Upper lobe of left lung (tissue), 4 donors: ENCODE measurements at regions not wholly inside any gene's neighbourhood (a gene's known extent, or its start where the extent isn't known, plus 50 kb on each side); places are given as distances from the start of the nearest gene placed in this dataset.

Source experiments
- POLR2A ChIP-seq, 4 donors: fragments of 450-650 bp; IDR thresholded peaks; one replicate each; pipeline ENCODE4 v1.5.1; 2016 to 2017; ENCODE audit warnings: antibody characterized with exemption in 4 of 4, mild to moderate bottlenecking in 2 of 4
- TF ChIP-seq, protein P1 (sequence below), 6 experiments: fragments of 450-650 bp in 4 of 6; fragments of 200-600 bp in 2 of 6; sonication (generic) in 2 of 6; IDR thresholded peaks; one replicate each; pipeline ENCODE4 v1.5.1; 2016 to 2019; ENCODE audit warnings: antibody characterized with exemption in 6 of 6

GRCh38 chr2:234172532-234172931 lies 122.0 kb downstream of the SPP2 start:
- TF ChIP-seq, protein P1, sequence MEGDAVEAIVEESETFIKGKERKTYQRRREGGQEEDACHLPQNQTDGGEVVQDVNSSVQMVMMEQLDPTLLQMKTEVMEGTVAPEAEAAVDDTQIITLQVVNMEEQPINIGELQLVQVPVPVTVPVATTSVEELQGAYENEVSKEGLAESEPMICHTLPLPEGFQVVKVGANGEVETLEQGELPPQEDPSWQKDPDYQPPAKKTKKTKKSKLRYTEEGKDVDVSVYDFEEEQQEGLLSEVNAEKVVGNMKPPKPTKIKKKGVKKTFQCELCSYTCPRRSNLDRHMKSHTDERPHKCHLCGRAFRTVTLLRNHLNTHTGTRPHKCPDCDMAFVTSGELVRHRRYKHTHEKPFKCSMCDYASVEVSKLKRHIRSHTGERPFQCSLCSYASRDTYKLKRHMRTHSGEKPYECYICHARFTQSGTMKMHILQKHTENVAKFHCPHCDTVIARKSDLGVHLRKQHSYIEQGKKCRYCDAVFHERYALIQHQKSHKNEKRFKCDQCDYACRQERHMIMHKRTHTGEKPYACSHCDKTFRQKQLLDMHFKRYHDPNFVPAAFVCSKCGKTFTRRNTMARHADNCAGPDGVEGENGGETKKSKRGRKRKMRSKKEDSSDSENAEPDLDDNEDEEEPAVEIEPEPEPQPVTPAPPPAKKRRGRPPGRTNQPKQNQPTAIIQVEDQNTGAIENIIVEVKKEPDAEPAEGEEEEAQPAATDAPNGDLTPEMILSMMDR (IDR thresholded peaks at IDR 0.05), result no peak
- no peak for TF ChIP-seq POLR2A (IDR thresholded peaks at IDR 0.05)
